GM23338 (cell line): ENCODE measurements at regions not wholly inside any gene's neighbourhood (a gene's known extent, or its start where the extent isn't known, plus 50 kb on each side); places are given as distances from the start of the nearest gene placed in this dataset.
A peak's percentile ranks its signal among the peaks of the same experiment; 100 is the strongest.

Experiments used
- CTCF ChIP-seq, 2 experiments: fragments of 200-600 bp in 1 of 2; sonication (generic) in 1 of 2; conservative IDR thresholded peaks; 2 replicates each; pipeline versions ENCODE4 v1.5.1 to v1.6.1; 2016 to 2017; ENCODE audit warnings: antibody characterized with exemption in 2 of 2, low read depth in 2 of 2, mild to moderate bottlenecking in 2 of 2, moderate library complexity in 1 of 2
- EZH2 ChIP-seq: fragments of 200-600 bp; sonication (generic); IDR thresholded peaks from one replicate; pipeline ENCODE4 v1.8.0; 2017; ENCODE audit warnings: antibody characterized with exemption, mild to moderate bottlenecking, low read depth; ENCODE audit not compliant: unreplicated experiment
- EZH2phosphoT487 ChIP-seq: fragments of 200-600 bp; sonication (generic); IDR thresholded peaks from one replicate; pipeline ENCODE4 v1.8.1; 2018; ENCODE audit warnings: antibody characterized with exemption; ENCODE audit not compliant: unreplicated experiment
- NANOG ChIP-seq: IDR thresholded peaks from 2 replicates; pipeline ENCODE4 v1.6.1; 2016; ENCODE audit warnings: antibody characterized with exemption, borderline replicate concordance
- POLR2AphosphoS5 ChIP-seq: IDR thresholded peaks from 2 replicates; pipeline ENCODE4 v1.6.1; 2016; ENCODE audit warnings: antibody characterized with exemption, low read depth
- REST ChIP-seq: IDR thresholded peaks from one replicate; pipeline ENCODE4 v1.6.1; 2018; ENCODE audit warnings: antibody characterized with exemption; ENCODE audit not compliant: unreplicated experiment

GRCh38 chr10:127801302-127801701 is 64.3 kb downstream of the FOXI2 start:
- no peak for TF ChIP-seq CTCF (conservative IDR thresholded peaks at IDR 0.05; ENCODE audit: low read depth in 2 of 2)
- TF ChIP-seq EZH2phosphoT487 = no peak
- no peak for TF ChIP-seq POLR2AphosphoS5
- TF ChIP-seq NANOG = no peak
- no peak for TF ChIP-seq EZH2
- TF ChIP-seq REST = peak; percentile 59
